Trophoblast cell (in vitro differentiated cells and primary cell): ENCODE measurements at regions not wholly inside any gene's neighbourhood (a gene's known extent, or its start where the extent isn't known, plus 50 kb on each side); places are given as distances from the start of the nearest gene placed in this dataset.
A peak's percentile ranks its signal among the peaks of the same experiment; 100 is the strongest.

Experiments
- DNase-seq, 2 donors: peaks; one replicate each; pipeline ENCODE4 v3.0.0-alpha.2; 2016
- H2AFZ ChIP-seq: 2 replicates; pipeline ENCODE4 v1.6.1; 2013; ENCODE audit warnings: low read length, moderate library complexity, mild to moderate bottlenecking; ENCODE audit not compliant: insufficient read depth, poor library complexity
- H2AK5ac ChIP-seq: 2 replicates; pipeline ENCODE4 v1.6.1; 2013; ENCODE audit warnings: mild to moderate bottlenecking, low read length
- H2BK120ac ChIP-seq: 2 replicates; pipeline ENCODE4 v1.6.1; 2013; ENCODE audit warnings: low read length, mild to moderate bottlenecking, moderate library complexity; ENCODE audit not compliant: insufficient read depth, poor library complexity
- H2BK12ac ChIP-seq: 2 replicates; pipeline ENCODE4 v1.6.1; 2013; ENCODE audit warnings: mild to moderate bottlenecking, low read length, moderate library complexity
- H2BK5ac ChIP-seq: 2 replicates; pipeline ENCODE4 v1.6.1; 2013; ENCODE audit warnings: low read length, low read depth, moderate library complexity, mild to moderate bottlenecking; ENCODE audit not compliant: poor library complexity
- H3K14ac ChIP-seq: 2 replicates; pipeline ENCODE4 v1.6.1; 2013; ENCODE audit warnings: mild to moderate bottlenecking, low read length
- H3K18ac ChIP-seq: 2 replicates; pipeline ENCODE4 v1.6.1; 2013; ENCODE audit warnings: mild to moderate bottlenecking, low read length
- H3K23ac ChIP-seq: 2 replicates; pipeline ENCODE4 v1.6.1; 2013; ENCODE audit warnings: low read length
- H3K27ac ChIP-seq: 2 replicates; pipeline ENCODE4 v1.5.1; 2013; ENCODE audit warnings: low read depth, mild to moderate bottlenecking, inconsistent platforms, low read length, moderate library complexity
- H3K27me3 ChIP-seq: 2 replicates; pipeline ENCODE4 v1.6.1; 2013; ENCODE audit warnings: inconsistent platforms, mild to moderate bottlenecking, low read length, moderate library complexity; ENCODE audit not compliant: insufficient read depth
- H3K36me3 ChIP-seq, 2 experiments: 1 replicate in 1 of 2; 2 replicates in 1 of 2; pipeline ENCODE4 v1.6.1; 2013; ENCODE audit warnings: low read length in 2 of 2, mild to moderate bottlenecking in 2 of 2, moderate library complexity in 1 of 2; ENCODE audit not compliant: insufficient read depth in 2 of 2, control insufficient read depth in 1 of 2
- H3K4ac ChIP-seq: 2 replicates; pipeline ENCODE4 v1.6.1; 2013; ENCODE audit warnings: low read depth, mild to moderate bottlenecking, low read length, moderate library complexity
- H3K4me1 ChIP-seq, 2 experiments: 1 replicate in 1 of 2; 2 replicates in 1 of 2; pipeline ENCODE4 v1.6.1; 2013; ENCODE audit warnings: low read length in 2 of 2, mild to moderate bottlenecking in 2 of 2, moderate library complexity in 1 of 2; ENCODE audit not compliant: insufficient read depth in 2 of 2, control insufficient read depth in 1 of 2
- H3K4me2 ChIP-seq: 2 replicates; pipeline ENCODE4 v1.6.1; 2013; ENCODE audit warnings: inconsistent platforms, mild to moderate bottlenecking, low read length, moderate library complexity
- H3K4me3 ChIP-seq: 2 replicates; pipeline ENCODE4 v1.5.1; 2013; ENCODE audit warnings: mild to moderate bottlenecking, low read depth, low read length, inconsistent platforms
- H3K79me1 ChIP-seq: one replicate; pipeline ENCODE4 v1.6.1; 2013; ENCODE audit warnings: low read length
- H3K79me2 ChIP-seq: 2 replicates; pipeline ENCODE4 v1.6.1; 2013; ENCODE audit warnings: low read length, mild to moderate bottlenecking; ENCODE audit not compliant: control insufficient read depth, insufficient read depth, poor library complexity
- H3K9ac ChIP-seq: 2 replicates; pipeline ENCODE4 v1.6.1; 2013; ENCODE audit warnings: mild to moderate bottlenecking, low read length
- H3K9me3 ChIP-seq: 2 replicates; pipeline ENCODE4 v1.6.1; 2013; ENCODE audit warnings: low read depth, mild to moderate bottlenecking, control low read depth, inconsistent platforms, low read length; ENCODE audit not compliant: insufficient read depth
- H4K12ac ChIP-seq: 2 replicates; pipeline ENCODE4 v1.6.1; 2013; ENCODE audit warnings: low read depth, mild to moderate bottlenecking, low read length, moderate library complexity
- H4K8ac ChIP-seq: 2 replicates; pipeline ENCODE4 v1.6.1; 2013; ENCODE audit warnings: low read depth, mild to moderate bottlenecking, low read length, moderate library complexity
- H4K91ac ChIP-seq: one replicate; pipeline ENCODE4 v1.6.1; 2013; ENCODE audit warnings: low read depth, mild to moderate bottlenecking, low read length, moderate library complexity
- WGBS: extraction: QIAGEN DNeasy Blood & Tissue Kit; methylation state at CpG from one replicate; pipeline ENCODE4 v1.1.7; 2013; ENCODE audit warnings: missing lambda C conversion rate; ENCODE audit not compliant: insufficient read length, insufficient coverage; ENCODE audit errors: extremely low coverage; 5-methylcytosine and 5-hydroxymethylcytosine counted together

DNA sequence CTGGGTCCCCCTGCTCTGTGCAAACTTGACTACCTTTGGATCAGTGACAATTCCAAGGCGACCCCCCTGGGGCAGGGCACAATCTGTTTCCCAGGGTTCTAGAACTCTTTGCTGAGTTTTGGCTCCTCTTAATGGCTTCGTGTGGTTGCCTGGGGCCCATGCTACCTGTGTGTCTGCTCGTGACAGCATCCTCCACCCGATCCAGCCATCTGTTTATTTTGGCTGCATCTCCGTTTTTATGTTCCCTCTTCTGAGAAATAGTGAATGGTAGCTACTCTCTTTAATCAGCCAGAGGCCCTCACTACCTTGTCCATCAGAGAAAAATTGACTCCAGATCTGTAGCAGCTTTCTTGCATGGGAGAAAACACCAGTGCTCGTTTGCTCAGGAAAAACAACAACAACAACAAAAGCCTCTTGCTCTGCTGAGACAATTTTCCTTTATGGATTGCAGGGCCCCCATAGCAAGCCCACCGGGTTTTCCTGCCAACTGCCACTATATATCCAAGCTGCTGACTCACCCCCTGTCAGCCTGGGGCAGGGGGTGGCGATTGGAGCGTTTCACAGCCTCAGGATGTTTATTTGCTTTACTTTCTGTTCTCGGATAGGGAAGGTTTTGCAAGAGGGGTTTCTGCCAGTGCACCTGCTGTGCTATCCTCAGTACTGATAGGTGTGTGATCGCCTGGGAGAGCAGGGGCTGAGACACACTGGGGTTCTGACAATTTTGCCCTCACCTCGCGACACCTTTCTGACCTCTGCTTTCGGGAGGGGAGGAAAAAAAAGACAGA lies 607.8 kb downstream of the BNC2 start:
- no peak overlapping the region for H2BK12ac ChIP-seq
- no peak overlapping the region for H3K18ac ChIP-seq
- H2BK120ac ChIP-seq = no peak overlapping the region
- H3K27ac ChIP-seq = no peak overlapping the region
- H3K9ac ChIP-seq = no peak overlapping the region
- no peaks in the 10 kb centered on the region for H3K79me1 ChIP-seq
- no peak overlapping the region for H2BK5ac ChIP-seq
- no peak overlapping the region for H3K4me3 ChIP-seq
- no peak overlapping the region for H4K91ac ChIP-seq
- no peaks in the 10 kb centered on the region for H3K9me3 ChIP-seq
- no CpG with 5 or more reads among the region's 14 CpGs for WGBS
- H3K14ac ChIP-seq = no peak overlapping the region
- H3K79me2 ChIP-seq = no peaks in the 10 kb centered on the region
- H2AK5ac ChIP-seq = no peak overlapping the region
- H3K23ac ChIP-seq = no peak overlapping the region
- no peak overlapping the region for H4K12ac ChIP-seq
- DNase-seq = no peak
- H4K8ac ChIP-seq = no peak overlapping the region
- H3K4me2 ChIP-seq = no peak overlapping the region
- no peaks in the 10 kb centered on the region for H3K36me3 ChIP-seq
- peaks cover 11% of the 10 kb centered on the region in 2 experiments for H3K4me1 ChIP-seq
- H3K4ac ChIP-seq = no peak overlapping the region
- H3K27me3 ChIP-seq = no peaks in the 10 kb centered on the region
- H2AFZ ChIP-seq = no peak overlapping the region

DNA sequence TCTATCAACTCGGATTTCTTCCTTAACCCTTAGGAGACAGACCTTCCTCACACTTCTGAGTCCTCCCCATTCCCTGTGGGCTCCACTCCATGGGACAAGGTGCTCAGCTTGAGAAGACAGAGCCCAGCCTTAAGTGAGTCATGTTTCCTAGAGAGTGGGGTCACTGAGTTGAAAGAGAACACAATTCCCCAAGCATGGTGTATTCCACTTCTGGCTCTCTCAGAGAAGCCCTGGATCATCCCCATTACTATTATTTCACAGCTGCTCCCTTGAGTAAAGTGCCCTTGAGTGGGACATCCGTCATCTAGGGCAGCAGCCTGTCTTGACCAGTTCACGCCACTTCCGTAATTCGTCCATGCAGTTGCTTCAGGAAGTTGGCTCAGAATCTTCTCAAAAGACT lies 604.8 kb downstream of the BNC2 start:
- no peak overlapping the region for H4K12ac ChIP-seq

DNA sequence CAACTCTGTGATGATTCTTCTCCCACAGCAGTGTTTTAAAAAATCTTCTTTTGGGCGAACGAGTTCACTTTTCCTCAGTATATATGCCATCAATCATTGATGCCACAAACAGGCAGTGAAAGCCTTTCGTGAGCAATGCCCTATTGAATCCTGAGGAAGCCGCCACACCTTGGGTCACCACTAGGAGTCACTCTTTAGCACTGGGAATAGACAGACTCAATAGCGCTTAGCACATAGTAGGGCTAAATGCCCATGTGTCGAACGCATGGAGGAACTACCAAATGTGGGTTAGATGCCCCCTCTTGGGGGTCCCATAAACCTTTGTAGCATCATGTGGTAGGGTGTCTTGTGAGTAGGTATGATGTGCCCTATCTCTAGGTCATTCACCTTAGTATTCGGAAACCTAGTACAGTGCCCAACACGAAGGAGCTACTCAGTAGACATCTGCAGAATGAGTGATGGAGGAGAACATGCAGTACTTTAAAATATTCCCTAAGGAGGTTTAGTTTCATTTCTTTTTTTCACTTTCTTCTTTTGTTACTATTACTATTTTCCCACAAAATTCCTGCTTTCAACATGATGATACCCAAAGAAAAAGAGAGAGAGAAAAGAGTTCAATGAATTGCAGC lies 603.7 kb downstream of the BNC2 start:
- no peak overlapping the region for H2BK120ac ChIP-seq
- no peaks in the 10 kb centered on the region for H3K36me3 ChIP-seq
- no peak overlapping the region for H3K14ac ChIP-seq
- H4K91ac ChIP-seq = no peak overlapping the region
- no peak overlapping the region for H3K23ac ChIP-seq
- no peak overlapping the region for H2AFZ ChIP-seq
- H2AK5ac ChIP-seq = no peak overlapping the region
- no peak overlapping the region for H4K8ac ChIP-seq
- H3K4ac ChIP-seq = no peak overlapping the region
- no peak overlapping the region for H2BK5ac ChIP-seq
- peak in 1 of 2 donors; percentile 45 for DNase-seq
- no peak overlapping the region for H3K4me2 ChIP-seq
- WGBS = no CpG with 5 or more reads among the region's 9 CpGs
- no peak overlapping the region for H3K9ac ChIP-seq
- H3K4me3 ChIP-seq = no peak overlapping the region
- no peak overlapping the region for H4K12ac ChIP-seq
- H2BK12ac ChIP-seq = no peak overlapping the region
- no peak overlapping the region for H3K18ac ChIP-seq
- H3K9me3 ChIP-seq = no peaks in the 10 kb centered on the region
- H3K79me2 ChIP-seq = no peaks in the 10 kb centered on the region
- no peak overlapping the region for H3K27ac ChIP-seq
- H3K4me1 ChIP-seq = peaks cover 11% of the 10 kb centered on the region in 2 experiments
- no peaks in the 10 kb centered on the region for H3K79me1 ChIP-seq
- no peaks in the 10 kb centered on the region for H3K27me3 ChIP-seq

More for the DNA sequence above, 604.8 kb downstream of the BNC2 start:
- Histone ChIP-seq H3K23ac (no peak overlapping the region), H3K4me2 (no peak overlapping the region), H3K9me3 (no peaks in the 10 kb centered on the region), H2BK12ac (peak overlapping the region; percentile 56), H3K9ac (no peak overlapping the region), H2AFZ (no peak overlapping the region), H3K36me3 (no peaks in the 10 kb centered on the region), H4K8ac (no peak overlapping the region), H2AK5ac (peak overlapping the region; percentile 26), H2BK120ac (no peak overlapping the region), H3K18ac (no peak overlapping the region), H3K27ac (no peak overlapping the region), H3K79me2 (no peaks in the 10 kb centered on the region), H3K4me1 (peaks cover 11% of the 10 kb centered on the region in 2 experiments), H2BK5ac (no peak overlapping the region), H3K4ac (no peak overlapping the region), H3K79me1 (no peaks in the 10 kb centered on the region), H3K27me3 (no peaks in the 10 kb centered on the region), H3K4me3 (no peak overlapping the region), H4K91ac (no peak overlapping the region), H3K14ac (no peak overlapping the region)
- DNase-seq = no peak
- no CpG with 5 or more reads among the region's 5 CpGs for WGBS

DNA sequence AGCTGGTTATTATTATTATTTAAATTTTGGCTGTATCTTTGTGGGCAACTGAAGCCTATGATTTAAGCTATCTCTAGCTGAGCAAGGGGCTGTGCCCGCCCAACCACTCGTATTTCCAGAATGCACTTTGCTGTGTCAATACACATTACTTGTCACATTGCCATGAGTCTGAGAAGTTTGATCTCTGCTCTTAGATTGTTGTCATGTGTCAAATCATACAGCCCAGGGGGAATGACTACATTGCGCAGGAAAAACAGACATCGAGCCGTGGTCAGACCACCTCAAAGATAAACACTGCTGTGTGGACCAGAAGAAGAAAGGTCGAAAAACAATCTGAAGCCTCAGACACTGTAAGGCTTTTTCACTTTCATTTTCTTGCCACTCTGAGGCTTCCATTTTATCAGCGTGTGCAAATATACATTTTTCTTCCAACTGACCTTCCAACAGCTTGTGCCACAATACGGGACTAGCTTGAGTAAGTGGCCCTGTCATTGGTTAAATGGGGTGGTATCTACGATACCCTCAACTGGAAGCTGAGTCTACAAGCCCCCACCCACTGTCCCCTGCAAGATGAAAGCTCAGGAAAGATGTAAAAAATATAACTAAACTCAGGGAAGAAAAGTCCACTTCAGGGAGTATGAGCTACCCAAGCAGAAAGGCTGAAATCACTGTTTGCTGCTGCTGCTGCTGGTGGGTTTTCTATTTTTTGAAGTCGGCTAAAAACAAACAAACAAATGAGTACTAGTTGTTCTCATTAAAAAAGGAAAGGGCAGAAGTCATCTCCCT lies 603.0 kb downstream of the BNC2 start:
- no peaks in the 10 kb centered on the region for H3K79me1 ChIP-seq
- H3K27me3 ChIP-seq = no peaks in the 10 kb centered on the region
- H2AFZ ChIP-seq = no peak overlapping the region
- H3K23ac ChIP-seq = no peak overlapping the region
- H2BK12ac ChIP-seq = no peak overlapping the region
- WGBS = no CpG with 5 or more reads among the region's 10 CpGs
- H4K12ac ChIP-seq = no peak overlapping the region
- peak in 1 of 2 donors; percentile 15 for DNase-seq
- H3K4ac ChIP-seq = no peak overlapping the region
- no peak overlapping the region for H4K91ac ChIP-seq
- H3K4me2 ChIP-seq = no peak overlapping the region
- no peaks in the 10 kb centered on the region for H3K79me2 ChIP-seq
- H3K14ac ChIP-seq = no peak overlapping the region
- no peak overlapping the region for H3K9ac ChIP-seq
- no peak overlapping the region for H3K18ac ChIP-seq
- H3K4me1 ChIP-seq = peaks cover 7 to 11% of the 10 kb centered on the region in 2 experiments
- H2AK5ac ChIP-seq = no peak overlapping the region
- H2BK5ac ChIP-seq = no peak overlapping the region
- H3K4me3 ChIP-seq = no peak overlapping the region
- H3K36me3 ChIP-seq = no peaks in the 10 kb centered on the region
- no peak overlapping the region for H3K27ac ChIP-seq
- H2BK120ac ChIP-seq = no peak overlapping the region
- H4K8ac ChIP-seq = no peak overlapping the region
- no peaks in the 10 kb centered on the region for H3K9me3 ChIP-seq
